ENCODE measurements at regions not wholly inside any gene's neighbourhood (a gene's known extent, or its start where the extent isn't known, plus 50 kb on each side); places are given as distances from the start of the nearest gene placed in this dataset.

GRCh38 chr11:24408202-24408601 lies 88.7 kb upstream of the LUZP2 start:
- H3K27ac ChIP-seq (ENCODE audit: insufficient read depth, low read length): no peak overlapping the region
- no peak overlapping the region for H3K9ac ChIP-seq (ENCODE audit: insufficient read depth, low read length)
- no peak overlapping the region for H3K4me3 ChIP-seq (replicated peaks in 1 of 4; ENCODE audit: control extremely low read depth in 1 of 4, insufficient read depth in 1 of 4, low read depth in 3 of 4, low read length in 4 of 4)
- no peaks in the 10 kb centered on the region for H3K36me3 ChIP-seq (ENCODE audit: control insufficient read depth, insufficient read depth, low read length)
- no peaks in the 10 kb centered on the region for H4K20me1 ChIP-seq (ENCODE audit: control insufficient read depth, extremely low read depth, insufficient read depth, low read length)
- no peak overlapping the region for H3K4me2 ChIP-seq (ENCODE audit: extremely low read depth, insufficient read depth, low read length)
- no peaks in the 10 kb centered on the region for H3K79me2 ChIP-seq (ENCODE audit: control insufficient read depth, insufficient read depth, low read length)
- no peak for DNase-seq (ENCODE audit: low read depth in 2 of 2)
- no peaks in the 10 kb centered on the region for H3K4me1 ChIP-seq (ENCODE audit: control insufficient read depth, extremely low read depth, insufficient read depth, low read length)
- TF ChIP-seq, protein P1, sequence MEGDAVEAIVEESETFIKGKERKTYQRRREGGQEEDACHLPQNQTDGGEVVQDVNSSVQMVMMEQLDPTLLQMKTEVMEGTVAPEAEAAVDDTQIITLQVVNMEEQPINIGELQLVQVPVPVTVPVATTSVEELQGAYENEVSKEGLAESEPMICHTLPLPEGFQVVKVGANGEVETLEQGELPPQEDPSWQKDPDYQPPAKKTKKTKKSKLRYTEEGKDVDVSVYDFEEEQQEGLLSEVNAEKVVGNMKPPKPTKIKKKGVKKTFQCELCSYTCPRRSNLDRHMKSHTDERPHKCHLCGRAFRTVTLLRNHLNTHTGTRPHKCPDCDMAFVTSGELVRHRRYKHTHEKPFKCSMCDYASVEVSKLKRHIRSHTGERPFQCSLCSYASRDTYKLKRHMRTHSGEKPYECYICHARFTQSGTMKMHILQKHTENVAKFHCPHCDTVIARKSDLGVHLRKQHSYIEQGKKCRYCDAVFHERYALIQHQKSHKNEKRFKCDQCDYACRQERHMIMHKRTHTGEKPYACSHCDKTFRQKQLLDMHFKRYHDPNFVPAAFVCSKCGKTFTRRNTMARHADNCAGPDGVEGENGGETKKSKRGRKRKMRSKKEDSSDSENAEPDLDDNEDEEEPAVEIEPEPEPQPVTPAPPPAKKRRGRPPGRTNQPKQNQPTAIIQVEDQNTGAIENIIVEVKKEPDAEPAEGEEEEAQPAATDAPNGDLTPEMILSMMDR (conservative IDR thresholded peaks at IDR 0.05 in 1 of 2, IDR thresholded peaks at IDR 0.05 in 1 of 2; ENCODE audit: low read depth in 1 of 2, low read length in 2 of 2): no peak
- no peak for TF ChIP-seq EZH2 (IDR thresholded peaks at IDR 0.05; ENCODE audit: low read length, missing control alignments)
- no peak overlapping the region for H2AFZ ChIP-seq (ENCODE audit: low read length)
- no peaks in the 10 kb centered on the region for H3K27me3 ChIP-seq (ENCODE audit: control insufficient read depth, insufficient read depth, low read length)
- no peaks in the 10 kb centered on the region for H3K9me3 ChIP-seq (ENCODE audit: control insufficient read depth, insufficient read depth, low read depth, low read length)

DNA sequence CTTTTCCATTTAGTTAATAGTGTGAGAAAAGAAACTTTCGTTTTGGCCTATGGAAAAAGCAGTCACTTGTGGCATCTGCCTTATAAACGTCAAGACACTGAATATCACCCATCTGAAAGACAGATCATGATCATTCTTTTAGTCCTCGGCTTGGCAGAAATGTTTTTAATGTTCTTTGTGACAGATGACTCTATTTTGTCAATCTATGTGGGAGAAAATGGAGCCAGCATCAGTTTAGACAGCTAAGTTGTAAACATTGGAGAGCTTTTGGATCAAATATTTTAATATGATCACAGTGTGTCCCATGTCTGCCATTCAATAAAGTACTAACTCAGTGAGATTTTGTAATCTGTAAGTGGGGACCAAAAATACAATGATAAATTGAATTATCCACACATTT lies 85.1 kb upstream of the LUZP2 start:
- H3K4me3 ChIP-seq (replicated peaks in 1 of 4; ENCODE audit: control extremely low read depth in 1 of 4, insufficient read depth in 1 of 4, low read depth in 3 of 4, low read length in 4 of 4): no peak overlapping the region
- H4K20me1 ChIP-seq (ENCODE audit: control insufficient read depth, extremely low read depth, insufficient read depth, low read length): no peaks in the 10 kb centered on the region
- no peaks in the 10 kb centered on the region for H3K36me3 ChIP-seq (ENCODE audit: control insufficient read depth, insufficient read depth, low read length)
- TF ChIP-seq, protein P1 (conservative IDR thresholded peaks at IDR 0.05 in 1 of 2, IDR thresholded peaks at IDR 0.05 in 1 of 2; ENCODE audit: low read depth in 1 of 2, low read length in 2 of 2): no peak
- no peak for TF ChIP-seq EZH2 (IDR thresholded peaks at IDR 0.05; ENCODE audit: low read length, missing control alignments)
- no peaks in the 10 kb centered on the region for H3K4me1 ChIP-seq (ENCODE audit: control insufficient read depth, extremely low read depth, insufficient read depth, low read length)
- H3K27ac ChIP-seq (ENCODE audit: insufficient read depth, low read length): no peak overlapping the region
- no peak overlapping the region for H2AFZ ChIP-seq (ENCODE audit: low read length)
- H3K79me2 ChIP-seq (ENCODE audit: control insufficient read depth, insufficient read depth, low read length): no peaks in the 10 kb centered on the region
- DNase-seq (ENCODE audit: low read depth in 2 of 2): no peak
- H3K27me3 ChIP-seq (ENCODE audit: control insufficient read depth, insufficient read depth, low read length): no peaks in the 10 kb centered on the region
- H3K9me3 ChIP-seq (ENCODE audit: control insufficient read depth, insufficient read depth, low read depth, low read length): no peaks in the 10 kb centered on the region
- H3K9ac ChIP-seq (ENCODE audit: insufficient read depth, low read length): no peak overlapping the region
- H3K4me2 ChIP-seq (ENCODE audit: extremely low read depth, insufficient read depth, low read length): no peak overlapping the region

DNA sequence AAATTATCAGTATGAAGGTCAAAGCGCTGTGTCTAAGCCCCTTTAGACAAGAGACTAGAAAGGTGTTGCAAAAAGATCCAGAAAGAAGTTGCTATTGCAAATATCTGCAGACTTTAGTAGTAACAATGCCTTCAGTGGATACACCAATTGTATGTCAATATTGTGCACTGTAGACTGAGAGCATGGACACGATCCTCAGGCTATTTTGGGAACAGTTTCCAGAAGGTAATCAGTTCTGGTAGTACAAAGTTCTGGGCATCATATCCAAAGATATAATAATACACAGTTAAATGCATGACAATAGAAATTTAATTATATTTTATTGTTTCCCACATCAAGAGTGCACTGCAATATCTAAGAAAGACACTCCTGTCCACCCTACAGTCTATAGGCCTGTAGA lies 84.1 kb upstream of the LUZP2 start:
- H3K27me3 ChIP-seq (ENCODE audit: control insufficient read depth, insufficient read depth, low read length): no peaks in the 10 kb centered on the region
- no peaks in the 10 kb centered on the region for H3K36me3 ChIP-seq (ENCODE audit: control insufficient read depth, insufficient read depth, low read length)
- no peak overlapping the region for H2AFZ ChIP-seq (ENCODE audit: low read length)
- no peaks in the 10 kb centered on the region for H3K4me1 ChIP-seq (ENCODE audit: control insufficient read depth, extremely low read depth, insufficient read depth, low read length)
- H3K27ac ChIP-seq (ENCODE audit: insufficient read depth, low read length): no peak overlapping the region
- no peak overlapping the region for H3K9ac ChIP-seq (ENCODE audit: insufficient read depth, low read length)
- no peak overlapping the region for H3K4me3 ChIP-seq (replicated peaks in 1 of 4; ENCODE audit: control extremely low read depth in 1 of 4, insufficient read depth in 1 of 4, low read depth in 3 of 4, low read length in 4 of 4)
- no peak for DNase-seq (ENCODE audit: low read depth in 2 of 2)
- TF ChIP-seq EZH2 (IDR thresholded peaks at IDR 0.05; ENCODE audit: low read length, missing control alignments): no peak
- TF ChIP-seq, protein P1 (conservative IDR thresholded peaks at IDR 0.05 in 1 of 2, IDR thresholded peaks at IDR 0.05 in 1 of 2; ENCODE audit: low read depth in 1 of 2, low read length in 2 of 2): no peak
- H4K20me1 ChIP-seq (ENCODE audit: control insufficient read depth, extremely low read depth, insufficient read depth, low read length): no peaks in the 10 kb centered on the region
- H3K79me2 ChIP-seq (ENCODE audit: control insufficient read depth, insufficient read depth, low read length): no peaks in the 10 kb centered on the region
- H3K4me2 ChIP-seq (ENCODE audit: extremely low read depth, insufficient read depth, low read length): no peak overlapping the region
- H3K9me3 ChIP-seq (ENCODE audit: control insufficient read depth, insufficient read depth, low read depth, low read length): no peaks in the 10 kb centered on the region
